ENCODE measurements at regions not wholly inside any gene's neighbourhood (a gene's known extent, or its start where the extent isn't known, plus 50 kb on each side); places are given as distances from the start of the nearest gene placed in this dataset.
A peak's percentile ranks its signal among the peaks of the same experiment; 100 is the strongest.

- no peak for DNase-seq (ENCODE audit: low read depth)
- Histone ChIP-seq H3K4me1 (ENCODE audit: control insufficient read depth, insufficient read depth, low read length) (peaks cover 13% of the 10 kb centered on the region), H3K36me3 (ENCODE audit: control insufficient read depth, insufficient read depth, low read length, severe bottlenecking) (no peaks in the 10 kb centered on the region), H3K27me3 (replicated peaks; ENCODE audit: control insufficient read depth, insufficient read depth, low read length) (no peaks in the 10 kb centered on the region), H3K9me3 (ENCODE audit: control insufficient read depth, low read length) (no peaks in the 10 kb centered on the region), H3K4me3 (ENCODE audit: low read length) (no peak overlapping the region), H3K9ac (ENCODE audit: low read length) (no peak overlapping the region)
These were observed 232.8 kb downstream of the PIK3C3 start for GRCh38 chr18:42187611-42188380.

- no peak for DNase-seq (ENCODE audit: low read depth)
- no peaks in the 10 kb centered on the region for H3K27me3 ChIP-seq (replicated peaks; ENCODE audit: control insufficient read depth, insufficient read depth, low read length)
- H3K9me3 ChIP-seq (ENCODE audit: control insufficient read depth, low read length), result no peaks in the 10 kb centered on the region
- no peak overlapping the region for H3K4me3 ChIP-seq (ENCODE audit: low read length)
- no peaks in the 10 kb centered on the region for H3K36me3 ChIP-seq (ENCODE audit: control insufficient read depth, insufficient read depth, low read length, severe bottlenecking)
- no peak overlapping the region for H3K9ac ChIP-seq (ENCODE audit: low read length)
- peaks cover 6% of the 10 kb centered on the region for H3K4me1 ChIP-seq (ENCODE audit: control insufficient read depth, insufficient read depth, low read length)
These were observed 235.6 kb downstream of the PIK3C3 start for GRCh38 chr18:42190643-42191042.

- no peaks in the 10 kb centered on the region for H3K36me3 ChIP-seq (ENCODE audit: control insufficient read depth, insufficient read depth, low read length, severe bottlenecking)
- H3K4me3 ChIP-seq (ENCODE audit: low read length), result no peak overlapping the region
- peaks cover 6% of the 10 kb centered on the region for H3K4me1 ChIP-seq (ENCODE audit: control insufficient read depth, insufficient read depth, low read length)
- no peak overlapping the region for H3K9ac ChIP-seq (ENCODE audit: low read length)
- no peaks in the 10 kb centered on the region for H3K27me3 ChIP-seq (replicated peaks; ENCODE audit: control insufficient read depth, insufficient read depth, low read length)
- peak; percentile 54 for DNase-seq (ENCODE audit: low read depth)
- H3K9me3 ChIP-seq (ENCODE audit: control insufficient read depth, low read length), result no peaks in the 10 kb centered on the region
These were observed 237.5 kb downstream of the PIK3C3 start for GRCh38 chr18:42192251-42193248.

- peak; percentile 40 for DNase-seq (ENCODE audit: low read depth)
- no peaks in the 10 kb centered on the region for H3K9me3 ChIP-seq (ENCODE audit: control insufficient read depth, low read length)
- no peak overlapping the region for H3K9ac ChIP-seq (ENCODE audit: low read length)
- peaks cover 6% of the 10 kb centered on the region for H3K4me1 ChIP-seq (ENCODE audit: control insufficient read depth, insufficient read depth, low read length)
- H3K4me3 ChIP-seq (ENCODE audit: low read length), result no peak overlapping the region
- no peaks in the 10 kb centered on the region for H3K36me3 ChIP-seq (ENCODE audit: control insufficient read depth, insufficient read depth, low read length, severe bottlenecking)
- no peaks in the 10 kb centered on the region for H3K27me3 ChIP-seq (replicated peaks; ENCODE audit: control insufficient read depth, insufficient read depth, low read length)
These were observed 241.6 kb downstream of the PIK3C3 start for GRCh38 chr18:42196651-42197050.

- H3K9ac ChIP-seq (ENCODE audit: low read length), result no peak overlapping the region
- DNase-seq (ENCODE audit: low read depth), result no peak
- no peaks in the 10 kb centered on the region for H3K4me1 ChIP-seq (ENCODE audit: control insufficient read depth, insufficient read depth, low read length)
- no peaks in the 10 kb centered on the region for H3K9me3 ChIP-seq (ENCODE audit: control insufficient read depth, low read length)
- no peaks in the 10 kb centered on the region for H3K36me3 ChIP-seq (ENCODE audit: control insufficient read depth, insufficient read depth, low read length, severe bottlenecking)
- H3K4me3 ChIP-seq (ENCODE audit: low read length), result no peak overlapping the region
- H3K27me3 ChIP-seq (replicated peaks; ENCODE audit: control insufficient read depth, insufficient read depth, low read length), result no peaks in the 10 kb centered on the region
These were observed 246.1 kb downstream of the PIK3C3 start for GRCh38 chr18:42201137-42201536.

GRCh38 chr18:42211201-42211600 lies 256.2 kb downstream of the PIK3C3 start:
- H3K9me3 ChIP-seq (ENCODE audit: control insufficient read depth, low read length), result no peaks in the 10 kb centered on the region
- DNase-seq (ENCODE audit: low read depth), result no peak
- no peak overlapping the region for H3K4me3 ChIP-seq (ENCODE audit: low read length)
- peaks cover 3% of the 10 kb centered on the region for H3K4me1 ChIP-seq (ENCODE audit: control insufficient read depth, insufficient read depth, low read length)
- H3K27me3 ChIP-seq (replicated peaks; ENCODE audit: control insufficient read depth, insufficient read depth, low read length), result no peaks in the 10 kb centered on the region
- H3K36me3 ChIP-seq (ENCODE audit: control insufficient read depth, insufficient read depth, low read length, severe bottlenecking), result no peaks in the 10 kb centered on the region
- H3K9ac ChIP-seq (ENCODE audit: low read length), result no peak overlapping the region

GRCh38 chr18:42222557-42222956 lies 267.5 kb downstream of the PIK3C3 start:
- H3K9ac ChIP-seq (ENCODE audit: low read length), result no peak overlapping the region

GRCh38 chr18:42228581-42228980 lies 273.5 kb downstream of the PIK3C3 start:
- Histone ChIP-seq H3K27me3 (replicated peaks; ENCODE audit: control insufficient read depth, insufficient read depth, low read length) (no peaks in the 10 kb centered on the region), H3K36me3 (ENCODE audit: control insufficient read depth, insufficient read depth, low read length, severe bottlenecking) (no peaks in the 10 kb centered on the region), H3K4me3 (ENCODE audit: low read length) (no peak overlapping the region), H3K9me3 (ENCODE audit: control insufficient read depth, low read length) (no peaks in the 10 kb centered on the region), H3K4me1 (ENCODE audit: control insufficient read depth, insufficient read depth, low read length) (no peaks in the 10 kb centered on the region), H3K9ac (ENCODE audit: low read length) (no peak overlapping the region)
- no peak for DNase-seq (ENCODE audit: low read depth)

More at GRCh38 chr18:42222557-42222956, 267.5 kb downstream of the PIK3C3 start:
- H3K36me3 ChIP-seq (ENCODE audit: control insufficient read depth, insufficient read depth, low read length, severe bottlenecking), result no peaks in the 10 kb centered on the region
- H3K9me3 ChIP-seq (ENCODE audit: control insufficient read depth, low read length), result peaks cover 13% of the 10 kb centered on the region
- H3K27me3 ChIP-seq (replicated peaks; ENCODE audit: control insufficient read depth, insufficient read depth, low read length), result no peaks in the 10 kb centered on the region
- no peak overlapping the region for H3K4me3 ChIP-seq (ENCODE audit: low read length)
- DNase-seq (ENCODE audit: low read depth), result no peak
- H3K4me1 ChIP-seq (ENCODE audit: control insufficient read depth, insufficient read depth, low read length), result no peaks in the 10 kb centered on the region

- H3K27me3 ChIP-seq (replicated peaks; ENCODE audit: control insufficient read depth, insufficient read depth, low read length), result no peaks in the 10 kb centered on the region
- H3K4me3 ChIP-seq (ENCODE audit: low read length), result no peak overlapping the region
- H3K36me3 ChIP-seq (ENCODE audit: control insufficient read depth, insufficient read depth, low read length, severe bottlenecking), result no peaks in the 10 kb centered on the region
- DNase-seq (ENCODE audit: low read depth), result no peak
- H3K9ac ChIP-seq (ENCODE audit: low read length), result no peak overlapping the region
- no peaks in the 10 kb centered on the region for H3K9me3 ChIP-seq (ENCODE audit: control insufficient read depth, low read length)
- no peaks in the 10 kb centered on the region for H3K4me1 ChIP-seq (ENCODE audit: control insufficient read depth, insufficient read depth, low read length)
These were observed 274.5 kb downstream of the PIK3C3 start for GRCh38 chr18:42229211-42230210.

- no peak overlapping the region for H3K4me3 ChIP-seq (ENCODE audit: low read length)
- no peak overlapping the region for H3K9ac ChIP-seq (ENCODE audit: low read length)
- DNase-seq (ENCODE audit: low read depth), result no peak
- no peaks in the 10 kb centered on the region for H3K9me3 ChIP-seq (ENCODE audit: control insufficient read depth, low read length)
- H3K36me3 ChIP-seq (ENCODE audit: control insufficient read depth, insufficient read depth, low read length, severe bottlenecking), result no peaks in the 10 kb centered on the region
- H3K4me1 ChIP-seq (ENCODE audit: control insufficient read depth, insufficient read depth, low read length), result no peaks in the 10 kb centered on the region
- no peaks in the 10 kb centered on the region for H3K27me3 ChIP-seq (replicated peaks; ENCODE audit: control insufficient read depth, insufficient read depth, low read length)
These were observed 275.6 kb downstream of the PIK3C3 start for GRCh38 chr18:42230636-42231035.
